H1 (cell line): ENCODE measurements at regions not wholly inside any gene's neighbourhood (a gene's known extent, or its start where the extent isn't known, plus 50 kb on each side); places are given as distances from the start of the nearest gene placed in this dataset.

ENCODE experiments used
- CEBPB ChIP-seq: IDR thresholded peaks from 2 replicates; pipeline ENCODE4 v1.6.1; 2012; ENCODE audit warnings: low read depth, low read length
- TF ChIP-seq, protein P1 (sequence below): IDR thresholded peaks from 2 replicates; pipeline ENCODE4 v1.6.1; 2012; ENCODE audit warnings: inconsistent platforms

DNA sequence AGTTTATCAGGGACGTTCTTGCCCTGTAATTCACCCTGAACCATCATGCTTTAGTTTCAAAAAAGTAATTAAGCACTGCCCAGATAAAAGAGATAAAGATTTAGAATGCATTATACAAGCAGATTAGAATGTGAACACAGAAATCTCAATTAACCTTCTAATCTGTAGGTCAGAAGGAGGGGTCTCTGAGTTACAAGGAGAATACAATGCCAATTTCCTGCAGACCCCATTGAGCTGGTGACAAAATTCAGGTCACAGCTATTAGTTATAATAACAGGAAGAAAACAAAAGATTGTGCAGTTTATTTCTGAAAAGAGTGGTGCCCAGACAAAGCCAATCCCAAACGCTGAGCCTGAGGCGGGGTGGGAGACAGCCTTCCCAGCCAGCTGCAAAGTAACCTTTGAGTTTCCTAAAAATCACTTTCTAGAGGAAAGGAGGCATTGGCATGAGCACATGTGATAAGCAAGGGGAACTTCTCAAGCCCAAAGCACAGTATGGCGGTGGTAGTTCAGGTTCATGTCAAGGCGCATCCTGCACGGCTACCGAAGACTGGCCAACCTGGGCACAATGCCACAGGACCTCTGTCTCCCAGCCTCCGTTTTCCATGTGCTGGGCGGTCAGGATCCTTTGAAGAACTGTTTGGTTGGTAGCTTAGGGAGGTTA lies 192.5 kb downstream of the TTLL2 start (continued):
- TF ChIP-seq, protein P1, sequence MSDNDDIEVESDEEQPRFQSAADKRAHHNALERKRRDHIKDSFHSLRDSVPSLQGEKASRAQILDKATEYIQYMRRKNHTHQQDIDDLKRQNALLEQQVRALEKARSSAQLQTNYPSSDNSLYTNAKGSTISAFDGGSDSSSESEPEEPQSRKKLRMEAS: no peak
- no peak for TF ChIP-seq CEBPB
